ENCODE measurements at regions not wholly inside any gene's neighbourhood (a gene's known extent, or its start where the extent isn't known, plus 50 kb on each side); places are given as distances from the start of the nearest gene placed in this dataset.
"Not testable (repeated sequence)": the region's sequence is repeated elsewhere in the genome, so short reads cannot be mapped to it uniquely, and the experiment has no call there.

DNA sequence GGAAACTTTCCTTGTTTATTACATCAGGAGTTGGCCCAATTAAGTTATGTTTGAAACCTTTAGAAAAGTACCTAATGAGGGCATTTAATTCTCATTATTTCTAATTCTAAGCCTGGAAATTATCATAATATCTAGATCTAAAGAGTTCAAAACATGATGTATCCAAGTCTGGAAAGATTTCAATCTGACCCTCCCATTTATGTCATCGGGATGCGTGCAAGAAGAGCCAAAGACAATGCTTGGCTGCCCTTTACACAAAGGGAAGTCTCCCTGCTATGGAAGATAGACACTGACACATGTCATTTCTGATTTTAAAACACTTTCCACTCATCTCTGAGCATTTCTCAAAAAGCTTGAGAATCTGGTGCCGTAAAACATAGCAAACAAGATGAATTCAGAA is 222.4 kb downstream of the ANTXR2 start:
- DNase-seq, result no peak

DNA sequence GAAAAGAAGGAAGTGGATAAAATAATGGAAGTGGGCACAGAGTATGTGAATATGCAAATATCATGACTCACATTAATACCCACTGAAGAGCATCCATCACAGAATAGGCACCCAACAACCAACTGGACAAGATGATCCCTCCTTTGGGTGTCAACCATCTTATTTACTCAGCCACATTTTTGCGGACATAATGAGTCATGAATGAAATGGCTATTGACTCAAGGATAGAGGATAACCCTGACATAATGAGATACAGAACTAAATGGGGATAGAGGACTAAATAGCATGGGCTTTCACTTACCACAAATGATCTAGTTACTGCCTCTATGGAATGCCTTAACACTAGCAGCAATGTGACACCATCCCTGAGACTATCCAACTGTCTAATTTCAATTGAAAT is 224.7 kb downstream of the ANTXR2 start:
- DNase-seq, result no peak

DNA sequence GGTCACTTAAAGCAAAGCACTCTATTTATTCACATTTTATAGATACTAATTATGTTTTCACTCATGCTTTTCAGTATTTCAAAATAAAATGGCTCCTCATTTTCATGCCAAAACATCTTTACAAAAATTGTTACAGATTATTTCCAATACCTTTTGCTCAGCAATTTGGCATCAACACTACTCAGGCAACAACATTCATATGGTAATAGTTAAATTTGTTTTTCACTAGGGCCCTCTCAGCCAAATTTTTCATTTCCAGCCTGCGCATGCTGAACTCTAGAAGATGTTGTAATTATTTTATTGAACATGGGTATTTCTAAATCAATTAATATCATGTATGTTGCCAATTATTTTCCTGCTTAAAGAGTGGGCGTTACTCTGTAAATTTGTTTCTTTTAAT is 225.6 kb downstream of the ANTXR2 start:
- no peak for DNase-seq

DNA sequence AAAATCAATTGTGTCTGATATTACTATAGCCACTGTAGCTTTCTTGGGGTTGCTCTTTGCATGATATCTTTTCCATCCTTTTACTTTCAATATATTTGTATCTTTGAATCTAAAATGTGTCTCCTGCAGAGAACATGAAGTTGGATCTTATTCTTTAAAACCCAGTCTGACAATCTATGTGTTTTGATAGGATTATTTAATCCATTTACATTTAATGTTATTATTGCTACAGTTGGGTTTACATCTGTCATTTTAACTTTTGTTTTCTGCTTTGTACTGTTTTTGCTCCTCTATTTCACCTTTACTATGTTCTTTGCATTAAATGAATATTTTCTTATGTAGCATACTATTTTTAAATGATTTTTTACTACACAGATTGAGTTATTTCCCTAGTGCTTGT is 230.9 kb downstream of the ANTXR2 start:
- no peak for DNase-seq

DNA sequence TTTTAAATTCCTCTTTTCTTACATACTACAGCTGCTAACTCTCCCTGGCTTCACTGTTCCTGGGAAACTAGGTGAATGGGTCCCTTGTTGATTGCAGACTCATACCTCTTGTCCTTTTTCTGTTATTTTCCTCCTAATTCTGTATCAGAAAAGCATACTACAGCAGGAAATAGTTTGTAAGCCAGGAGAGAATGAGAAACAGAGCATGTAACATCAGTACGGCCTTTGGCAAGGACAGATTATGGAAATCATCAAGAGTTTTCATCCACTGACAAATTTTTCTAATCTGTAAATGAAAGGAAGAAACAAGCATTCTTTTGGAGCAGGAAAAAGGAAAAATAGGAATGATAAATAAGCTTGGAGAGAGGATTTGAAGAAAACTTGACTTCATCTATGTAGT is 239.2 kb downstream of the ANTXR2 start:
- no peak for DNase-seq

DNA sequence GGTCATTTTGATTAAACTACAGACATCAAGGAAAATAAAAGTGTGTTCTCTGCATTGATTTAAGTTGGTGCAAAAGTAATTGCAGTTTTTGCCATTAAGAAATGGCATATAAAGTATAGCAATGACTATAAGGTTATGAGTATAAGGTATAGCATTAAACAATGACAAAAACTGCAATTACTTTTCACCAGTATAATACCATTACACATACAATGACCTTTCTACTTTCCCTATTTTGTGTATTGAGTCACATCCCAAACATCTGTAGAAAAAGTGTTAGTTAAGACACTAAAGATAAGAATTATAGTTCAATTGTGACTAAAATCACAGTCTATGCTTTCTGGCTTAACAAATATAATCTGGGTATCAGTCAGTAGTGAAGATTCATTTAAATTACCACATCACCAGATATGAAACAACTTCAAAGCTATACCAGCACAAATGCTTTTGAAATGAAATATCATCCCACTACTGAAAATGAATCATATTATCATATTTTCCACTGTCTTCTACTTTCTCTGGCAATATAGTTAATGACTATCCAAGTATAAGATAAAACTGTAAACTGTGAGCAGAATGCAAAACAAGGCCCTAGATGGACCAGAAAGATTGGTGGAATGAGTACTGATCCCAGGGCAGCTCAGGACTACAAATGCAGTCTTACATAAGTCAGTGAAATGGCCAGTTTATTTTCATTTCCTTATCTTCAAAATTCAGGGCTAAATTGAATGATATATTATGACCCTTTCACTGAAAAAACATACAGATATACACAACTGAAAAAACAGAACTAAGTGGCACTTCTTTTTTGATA is 241.1 kb downstream of the ANTXR2 start:
- no peak for DNase-seq

DNA sequence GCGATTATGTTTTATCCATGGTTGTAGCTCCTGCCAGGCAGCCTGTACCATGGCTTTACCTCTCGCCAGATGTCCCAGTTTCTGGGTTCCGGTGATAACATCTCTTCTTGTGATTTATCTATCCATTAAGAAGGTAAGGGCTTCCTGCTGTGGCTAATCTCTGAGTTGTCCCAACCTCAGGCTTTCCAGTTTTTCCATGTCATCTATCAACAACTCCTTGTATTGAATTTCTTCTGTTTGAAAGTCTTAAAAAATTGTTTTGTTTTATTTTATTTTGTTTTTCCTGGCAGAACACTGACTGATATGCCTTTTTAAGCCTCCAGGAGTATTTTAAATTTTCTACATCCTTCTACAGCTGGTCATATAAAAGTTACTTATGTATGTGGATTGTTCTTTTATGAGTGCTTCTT is 241.9 kb downstream of the ANTXR2 start:
- peak; percentile 88 for DNase-seq

DNA sequence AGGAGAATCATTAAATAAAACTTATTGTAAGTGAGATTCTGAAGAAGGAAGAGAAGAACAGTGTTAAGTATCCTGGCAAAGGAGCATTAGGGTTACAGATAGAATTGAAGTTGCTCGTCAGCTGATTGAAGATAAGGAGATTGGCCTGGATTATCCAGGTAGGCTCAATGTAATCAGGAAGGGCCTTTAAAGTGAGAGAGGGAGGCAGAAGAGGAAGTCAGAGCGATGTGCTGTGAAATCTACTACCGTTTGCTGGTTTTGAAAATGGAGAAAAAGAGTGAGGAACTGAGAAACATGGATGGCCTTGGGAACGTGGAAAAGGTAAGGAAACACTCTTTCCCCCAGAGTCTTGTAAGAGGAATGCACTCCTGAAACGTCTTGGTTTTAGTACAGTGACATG is 245.7 kb downstream of the ANTXR2 start:
- DNase-seq, result peak; percentile 65

DNA sequence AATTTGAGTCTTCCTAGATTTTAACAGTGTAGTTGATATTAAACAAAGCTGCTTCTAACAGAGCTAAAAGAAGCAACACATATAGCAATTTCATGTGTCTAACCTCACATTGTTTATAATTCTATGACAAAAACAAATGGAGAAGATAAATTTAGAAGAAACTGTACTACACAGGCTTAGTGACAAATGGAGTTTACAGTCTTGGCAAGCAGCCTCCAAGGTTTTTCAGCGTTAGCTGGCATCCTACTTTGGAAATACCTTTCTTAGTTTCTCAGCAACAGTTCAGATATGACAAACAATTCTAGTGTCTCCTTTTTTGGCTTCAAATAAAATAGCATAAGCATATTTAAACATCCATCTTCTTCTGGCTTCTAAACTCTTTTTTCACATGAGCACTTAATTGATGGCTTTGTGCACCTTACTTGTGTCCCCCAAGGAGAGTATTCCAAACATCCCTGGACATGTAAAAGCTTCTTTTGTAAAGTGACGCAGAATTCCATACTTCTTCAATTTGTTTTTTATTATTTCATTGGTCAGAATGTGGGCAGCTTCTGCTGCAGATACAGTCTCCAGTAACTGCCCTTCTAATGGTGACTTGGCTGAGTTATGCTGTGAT is 249.8 kb downstream of the ANTXR2 start:
- no peak for DNase-seq

DNA sequence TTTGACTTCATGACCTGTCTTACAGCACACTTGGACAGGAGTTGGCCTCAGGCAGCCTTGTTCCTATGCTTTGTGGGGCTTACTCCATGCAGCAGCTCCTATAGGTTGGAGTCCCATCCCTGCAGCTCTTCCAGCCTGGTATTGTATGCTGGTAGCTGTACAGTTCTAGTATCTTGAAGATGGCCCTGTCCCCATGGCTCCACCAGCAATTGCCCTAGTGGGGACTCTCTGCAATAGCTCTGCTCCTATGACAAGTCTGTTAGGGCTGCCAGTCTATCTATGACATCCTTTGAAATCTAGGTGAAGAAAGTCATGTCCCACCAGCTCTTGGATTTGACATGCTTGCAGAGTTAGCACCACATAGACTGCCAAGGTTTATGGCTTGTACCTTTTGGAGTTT is 252.6 kb downstream of the ANTXR2 start:
- no peak for DNase-seq

DNA sequence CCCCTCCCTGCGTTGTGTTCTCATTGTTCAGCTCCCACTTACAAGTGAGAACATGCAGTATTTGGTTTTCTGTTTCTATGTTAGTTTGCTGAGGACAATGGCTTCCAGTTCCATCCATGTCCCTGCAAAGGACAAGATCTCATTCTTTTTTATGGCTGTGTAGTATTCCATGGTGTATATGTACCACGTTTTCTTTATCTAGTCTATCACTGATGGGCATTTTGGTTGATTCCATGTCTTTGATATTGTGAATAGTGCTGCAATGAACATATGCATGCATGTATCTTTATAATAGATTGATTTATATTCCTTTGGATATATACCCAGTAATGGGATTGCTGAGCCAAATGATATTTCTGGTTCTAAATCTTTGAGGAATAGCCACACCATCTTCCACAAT is 265.1 kb downstream of the ANTXR2 start:
- not testable (repeated sequence) for DNase-seq

DNA sequence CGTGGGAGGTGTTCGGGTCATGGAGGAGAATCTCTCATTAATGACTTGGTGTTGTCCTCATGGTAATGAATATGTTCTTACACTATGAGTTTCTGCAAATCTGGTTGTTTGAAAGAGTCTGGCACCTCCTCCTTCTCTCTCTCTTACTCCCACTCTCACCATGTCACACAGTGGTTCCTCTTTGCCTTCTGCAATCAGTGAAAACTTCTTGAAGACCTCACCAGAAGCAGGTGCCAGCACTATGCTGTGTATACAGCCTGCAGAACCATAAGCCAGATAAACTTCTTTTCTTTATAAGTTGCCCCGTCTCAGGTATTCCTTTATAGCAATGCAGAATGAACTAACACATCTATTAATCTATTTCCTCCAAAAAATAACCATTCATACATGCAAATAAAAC is 275.0 kb downstream of the ANTXR2 start:
- no peak for DNase-seq

DNA sequence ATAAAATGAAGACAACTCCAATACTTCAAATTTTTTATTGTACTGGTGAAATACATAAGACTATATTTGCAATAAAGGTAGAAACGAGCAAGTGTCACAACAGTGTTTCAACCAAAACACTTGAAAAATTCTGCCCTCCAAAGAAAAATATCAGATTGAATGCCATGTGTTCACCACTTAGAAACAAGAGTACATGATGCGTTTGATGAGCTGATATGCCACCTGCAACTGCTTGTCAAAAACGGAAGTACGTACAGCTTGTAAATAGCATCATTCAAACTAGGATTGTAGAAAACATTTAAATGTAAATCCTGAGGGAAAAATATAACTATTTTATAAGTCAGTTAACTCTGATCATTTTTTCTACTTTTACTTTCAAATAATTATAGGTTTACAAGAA is 276.1 kb downstream of the ANTXR2 start:
- no peak for DNase-seq

DNA sequence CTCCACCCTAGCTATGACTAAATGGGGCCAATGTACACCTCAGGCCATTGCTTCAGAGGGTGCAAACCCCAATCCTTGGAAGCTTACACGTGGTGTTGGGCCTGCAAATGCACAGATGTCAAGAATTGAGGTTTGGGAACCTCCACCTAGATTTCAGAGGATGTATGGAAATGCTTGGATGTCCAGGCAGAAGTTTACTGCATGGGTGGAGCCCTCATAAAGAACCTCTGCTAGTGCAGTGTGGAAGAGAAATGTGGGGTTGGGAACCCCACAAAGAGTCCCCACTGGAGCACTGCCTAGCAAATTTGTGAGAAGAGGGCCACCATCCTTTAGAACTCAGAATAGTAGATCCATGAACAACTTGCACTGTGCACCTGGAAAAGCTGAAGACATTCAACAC is 284.1 kb downstream of the ANTXR2 start:
- DNase-seq, result no peak

DNA sequence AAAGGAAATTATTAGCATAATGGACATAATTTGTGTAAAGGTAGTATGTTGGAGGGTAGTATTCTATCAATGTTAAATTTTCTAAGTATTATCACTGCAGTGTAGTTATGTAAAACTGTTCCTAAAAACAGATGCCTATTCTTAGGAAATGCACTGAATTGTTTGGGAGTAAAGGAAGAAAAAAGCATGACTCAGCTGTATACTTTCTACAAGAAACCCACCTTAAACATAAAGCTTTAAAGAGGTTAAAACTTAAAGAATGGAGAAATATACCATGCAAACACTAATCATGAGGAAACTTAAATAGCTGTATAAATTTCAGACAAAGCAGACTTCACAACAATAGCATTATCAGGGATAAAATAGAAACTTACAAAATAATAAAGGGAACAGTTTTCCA is 292.9 kb downstream of the ANTXR2 start:
- no peak for DNase-seq

DNA sequence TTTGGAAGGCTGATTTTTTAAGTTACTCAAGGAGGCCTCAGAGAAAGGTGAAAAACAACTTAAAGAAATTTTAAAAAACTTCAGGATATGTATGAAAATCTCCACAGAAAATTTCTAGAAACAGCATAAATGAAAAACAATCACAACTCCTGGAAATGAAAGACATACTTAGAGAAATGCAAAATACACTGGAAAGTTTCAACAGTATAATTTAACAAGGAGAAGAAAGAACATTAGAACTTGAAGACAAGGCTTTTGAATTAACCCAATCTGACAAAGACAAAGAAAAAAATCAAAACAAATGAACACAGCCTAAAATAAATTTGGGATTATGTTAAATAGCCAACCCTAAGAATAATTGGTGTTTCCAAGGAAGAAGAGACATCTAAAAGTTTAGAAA is 300.5 kb downstream of the ANTXR2 start:
- no peak for DNase-seq

DNA sequence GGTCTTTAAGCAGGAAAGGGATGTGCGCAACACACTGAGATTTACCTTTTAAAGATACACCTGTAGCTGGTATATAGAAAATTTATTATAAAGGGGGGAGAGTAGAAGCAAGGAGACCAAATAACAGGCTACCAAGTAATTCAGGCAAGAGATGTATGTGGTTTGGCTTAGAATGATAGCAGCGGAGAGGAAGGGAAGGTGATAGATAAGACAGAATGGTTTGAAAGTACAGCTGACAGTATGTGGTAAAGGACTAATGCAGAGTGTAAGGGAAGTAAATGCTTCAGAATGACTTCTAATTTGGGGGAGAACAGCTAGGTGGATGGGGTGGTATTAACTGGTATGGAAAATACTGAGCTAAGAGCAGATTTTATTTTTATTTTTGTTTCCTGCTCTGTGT is 308.9 kb downstream of the ANTXR2 start:
- no peak for DNase-seq

DNA sequence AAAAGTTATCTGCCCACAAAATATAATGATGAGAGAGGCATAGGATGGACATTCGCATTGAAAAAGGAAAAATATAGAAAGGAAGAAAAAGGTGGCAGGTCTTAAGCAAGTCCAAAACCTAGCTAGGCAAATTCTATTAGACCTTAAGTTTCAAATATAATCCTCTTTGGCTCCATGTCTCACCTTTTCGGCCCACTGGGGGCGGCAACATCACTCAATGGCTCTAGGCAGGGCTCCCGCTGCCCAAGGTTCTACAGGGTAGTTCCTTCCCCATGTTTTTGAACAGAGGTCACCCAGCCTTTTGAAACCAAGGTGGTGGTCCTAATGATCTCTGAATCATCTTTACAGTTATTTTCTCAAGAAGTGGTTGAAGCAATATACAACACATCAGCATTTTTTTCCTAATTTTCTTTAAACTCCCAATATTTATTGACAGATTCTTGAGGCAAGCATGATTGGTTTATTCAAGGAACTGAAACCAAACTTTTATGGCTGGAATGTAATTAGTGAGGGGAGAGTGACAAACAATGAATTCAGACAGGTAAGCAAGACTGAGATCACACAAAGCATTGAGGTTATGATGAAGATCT is 309.4 kb downstream of the ANTXR2 start:
- DNase-seq, result peak; percentile 8

DNA sequence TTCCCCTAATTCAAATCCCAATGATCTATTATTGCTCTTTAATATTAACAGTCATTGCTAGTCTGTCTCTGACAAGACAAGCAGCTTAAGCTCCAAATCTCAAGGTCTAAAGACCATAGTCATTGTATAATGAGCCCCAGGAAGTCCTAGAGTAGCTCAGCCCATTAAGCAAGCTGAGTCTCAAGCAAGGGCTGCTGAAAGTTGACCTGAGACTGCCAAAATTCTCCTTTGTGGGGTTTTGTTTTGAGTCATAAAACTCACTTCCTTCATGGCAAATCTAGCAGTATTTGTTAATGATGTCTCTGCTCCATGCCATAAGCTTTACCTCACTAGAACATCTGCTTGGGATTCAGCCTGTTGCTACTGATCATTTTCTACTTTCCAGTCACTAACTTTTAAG is 313.2 kb downstream of the ANTXR2 start:
- no peak for DNase-seq

DNA sequence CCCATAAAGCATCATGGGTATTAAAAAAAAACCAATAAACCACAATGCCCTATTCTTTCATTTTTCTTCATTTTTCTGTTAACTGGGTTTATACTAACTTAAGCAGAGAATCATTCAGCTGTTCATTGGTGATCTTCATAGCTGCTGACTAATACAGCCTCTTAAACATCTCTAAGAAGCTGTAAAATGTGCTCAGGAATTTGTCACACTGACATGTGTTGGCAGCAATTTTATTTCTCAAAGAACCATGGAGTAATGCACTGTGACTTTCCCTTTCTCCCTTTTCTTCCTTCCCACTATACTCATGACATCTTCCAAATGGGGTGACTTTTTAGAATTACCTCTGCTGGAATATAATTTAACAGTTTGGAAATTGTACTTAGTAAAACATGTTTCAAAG is 315.4 kb downstream of the ANTXR2 start:
- DNase-seq, result no peak

DNA sequence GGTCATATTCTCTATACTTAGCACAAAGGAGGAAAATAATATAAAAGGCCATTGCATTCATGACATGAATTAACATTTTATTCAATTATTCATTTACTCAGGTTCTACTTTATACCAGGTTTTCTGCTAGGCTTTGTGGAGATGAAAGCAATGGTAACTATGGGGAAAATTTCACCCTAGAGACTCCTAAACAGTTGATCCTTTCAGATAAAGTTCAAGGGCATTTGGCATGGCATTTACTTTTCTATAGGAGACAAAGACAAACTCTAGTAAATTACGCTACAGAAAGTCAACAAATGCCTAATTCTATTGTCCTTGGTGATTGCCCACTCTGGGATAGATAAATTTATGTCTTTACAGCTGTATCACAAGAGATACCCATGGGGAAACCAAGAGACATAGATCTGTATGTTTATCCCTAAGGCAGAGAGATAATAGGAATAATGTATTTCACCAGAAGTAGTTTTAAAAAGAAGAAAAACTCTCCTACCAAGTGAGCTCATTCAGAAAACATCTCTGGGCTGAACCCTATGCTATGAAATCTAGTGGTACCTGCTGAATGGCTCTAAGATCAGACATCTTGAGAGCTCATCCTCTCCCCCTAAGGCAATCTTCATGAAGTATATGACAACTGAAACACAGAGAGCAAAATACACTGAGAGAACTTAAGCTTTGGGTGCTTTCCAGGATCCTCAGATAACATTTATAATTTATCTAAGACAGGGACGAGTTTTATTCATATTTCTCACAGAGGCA is 316.7 kb downstream of the ANTXR2 start:
- DNase-seq, result no peak

DNA sequence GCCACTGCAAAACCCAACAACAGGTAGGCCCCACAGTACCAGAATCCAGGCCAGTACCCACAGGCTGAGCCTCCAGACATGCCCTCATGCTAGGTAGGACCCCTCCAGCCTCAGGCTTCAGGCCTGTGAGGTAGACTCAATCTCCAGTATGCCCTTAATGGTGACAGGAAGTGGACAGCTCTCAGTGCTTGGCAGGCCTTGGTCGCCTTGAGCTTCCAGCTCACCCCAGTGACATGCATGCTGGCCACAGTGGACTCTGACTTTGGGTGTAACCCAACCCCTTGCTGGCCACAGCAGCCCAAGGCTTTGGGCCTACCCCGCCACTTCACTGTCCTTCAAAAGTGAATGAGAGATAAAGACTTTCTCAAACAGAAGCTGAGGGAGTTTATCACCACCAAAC is 324.2 kb downstream of the ANTXR2 start:
- DNase-seq, result no peak

DNA sequence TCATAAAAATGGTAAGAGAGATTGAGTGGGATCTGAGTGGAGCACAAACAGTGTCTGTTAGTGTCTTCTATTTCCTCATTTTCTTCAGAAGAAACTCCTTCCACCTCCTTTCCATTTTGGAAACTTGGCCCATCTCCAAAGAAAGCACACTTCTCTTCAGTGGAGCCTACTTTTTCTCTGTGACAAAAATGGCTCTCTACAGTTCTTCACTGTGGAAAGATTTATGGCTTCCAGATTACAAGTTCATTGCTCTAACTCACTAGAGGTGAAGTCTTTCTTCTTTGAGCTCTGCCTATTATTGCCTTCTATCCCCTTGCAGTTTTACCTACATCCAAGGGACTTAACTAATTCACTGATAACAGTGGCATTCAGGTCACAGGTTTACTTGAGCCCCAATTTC is 325.8 kb downstream of the ANTXR2 start:
- no peak for DNase-seq

DNA sequence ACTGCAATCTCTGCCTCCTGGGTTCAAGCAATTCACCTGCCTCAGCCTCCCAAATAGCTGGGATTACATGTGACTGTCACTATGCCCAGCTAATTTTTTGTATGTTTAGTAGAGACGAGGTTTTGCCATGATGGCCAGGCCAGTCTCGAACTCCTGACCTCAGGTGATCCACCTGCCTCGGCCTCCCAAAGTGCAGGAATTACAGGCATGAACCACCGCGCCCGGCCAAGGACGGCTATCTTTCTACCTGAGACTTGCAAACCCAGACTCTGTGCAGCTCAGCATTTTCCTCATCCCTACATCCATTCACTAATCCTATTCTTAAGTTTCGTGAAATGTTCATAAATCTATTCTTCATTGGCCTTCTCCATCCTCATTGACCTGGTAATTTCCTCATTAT is 330.0 kb downstream of the ANTXR2 start:
- DNase-seq, result no peak
